Stimulated activated CD8-positive, alpha-beta memory T cell treated with anti-CD3 and anti-CD28 coated beads, Interleukin-4, amount 100 ng/mL, for 48 hours (primary cell): ENCODE measurements at regions not wholly inside any gene's neighbourhood (a gene's known extent, or its start where the extent isn't known, plus 50 kb on each side); places are given as distances from the start of the nearest gene placed in this dataset.

Experiments
- DNase-seq: peaks from one replicate; pipeline ENCODE4 v3.0.0-alpha.2; 2020

- DNase-seq, result no peak
Measured at GRCh38 chr16:85190572-85190971, 78.3 kb upstream of the CIBAR2 start.

GRCh38 chr16:85191341-85191965 lies 79.2 kb upstream of the CIBAR2 start:
- no peak for DNase-seq

GRCh38 chr16:85192238-85193114 lies 80.2 kb upstream of the CIBAR2 start:
- DNase-seq, result no peak

GRCh38 chr16:85193115-85193493 lies 80.8 kb upstream of the CIBAR2 start:
- DNase-seq, result no peak

- no peak for DNase-seq
Measured at GRCh38 chr16:85193876-85194275, 81.6 kb upstream of the CIBAR2 start.

GRCh38 chr16:85194307-85195270 lies 82.3 kb upstream of the CIBAR2 start:
- no peak for DNase-seq

GRCh38 chr16:85195271-85195647 lies 83.0 kb upstream of the CIBAR2 start:
- DNase-seq, result no peak

- no peak for DNase-seq
Measured at GRCh38 chr16:85195900-85196772, 83.9 kb upstream of the CIBAR2 start.

GRCh38 chr16:85196976-85197375 lies 84.7 kb upstream of the CIBAR2 start:
- no peak for DNase-seq

- no peak for DNase-seq
Measured at GRCh38 chr16:85197611-85198566, 85.6 kb upstream of the CIBAR2 start.

- DNase-seq, result no peak
Measured at GRCh38 chr16:85199069-85199725, 86.9 kb upstream of the CIBAR2 start.

GRCh38 chr16:85199880-85200279 lies 87.6 kb upstream of the CIBAR2 start:
- no peak for DNase-seq

GRCh38 chr16:85200471-85201278 lies 88.4 kb upstream of the CIBAR2 start:
- DNase-seq, result no peak

GRCh38 chr16:85201574-85201973 lies 89.3 kb upstream of the CIBAR2 start:
- DNase-seq, result no peak

GRCh38 chr16:85202051-85202601 lies 89.9 kb upstream of the CIBAR2 start:
- no peak for DNase-seq

GRCh38 chr16:85202631-85203461 lies 90.6 kb upstream of the CIBAR2 start:
- no peak for DNase-seq

GRCh38 chr16:85203462-85203813 lies 91.2 kb upstream of the CIBAR2 start:
- no peak for DNase-seq

- no peak for DNase-seq
Measured at GRCh38 chr16:85204242-85205010, 92.2 kb upstream of the CIBAR2 start.
